ENCODE measurements at regions not wholly inside any gene's neighbourhood (a gene's known extent, or its start where the extent isn't known, plus 50 kb on each side); places are given as distances from the start of the nearest gene placed in this dataset.
"Not testable (repeated sequence)": the region's sequence is repeated elsewhere in the genome, so short reads cannot be mapped to it uniquely, and the experiment has no call there.

- Histone ChIP-seq H3K36me3 (no peaks in the 10 kb centered on the region), H3K4me3 (no peak overlapping the region), H3K4me1 (no peaks in the 10 kb centered on the region), H3K27ac (no peak overlapping the region), H3K4me2 (no peak overlapping the region), H3K9me3 (replicated peaks in 1 of 11) (peaks cover 0 to 13% (median 4%) of the 10 kb centered on the region in 11 experiments; a peak in 3 of 22 replicates), H3K9ac (no peak overlapping the region), H3K27me3 (no peaks in the 10 kb centered on the region), H4K20me1 (no peaks in the 10 kb centered on the region)
- no peak for TF ChIP-seq Cebpa-rat (IDR thresholded peaks at IDR 0.05)
Measured at GRCh38 chr17:55932973-55933372, 182.1 kb downstream of the PCTP start.

GRCh38 chr17:55939181-55939810, 188.4 kb downstream of the PCTP start:
- peaks cover 0 to 11% (median 7%) of the 10 kb centered on the region in 11 experiments; a peak in 7 of 22 replicates for H3K9me3 ChIP-seq (replicated peaks in 1 of 11)
- H3K4me3 ChIP-seq, H3K4me1 ChIP-seq, H4K20me1 ChIP-seq, H3K27me3 ChIP-seq, H3K9ac ChIP-seq, H3K27ac ChIP-seq, H3K36me3 ChIP-seq, H3K4me2 ChIP-seq: not testable (repeated sequence)

- TF ChIP-seq Cebpa-rat (IDR thresholded peaks at IDR 0.05) = no peak
Measured at GRCh38 chr17:55959756-55960155, 193.5 kb upstream of the ANKFN1 start.

GRCh38 chr17:55961386-55961785, 191.9 kb upstream of the ANKFN1 start:
- no peak for TF ChIP-seq Cebpa-rat (IDR thresholded peaks at IDR 0.05)
- H3K4me2 ChIP-seq = no peak overlapping the region
- H3K4me3 ChIP-seq = no peak overlapping the region
- H3K27ac ChIP-seq = no peak overlapping the region
- no peaks in the 10 kb centered on the region for H3K36me3 ChIP-seq
- H3K27me3 ChIP-seq = no peaks in the 10 kb centered on the region
- H3K9me3 ChIP-seq (replicated peaks in 1 of 11) = no peaks in the 10 kb centered on the region
- H3K4me1 ChIP-seq = peaks cover 0 to 14% (median 11%) of the 10 kb centered on the region in 10 experiments; a peak in 17 of 20 replicates
- no peak overlapping the region for H3K9ac ChIP-seq
- H4K20me1 ChIP-seq = no peaks in the 10 kb centered on the region

More at GRCh38 chr17:55959756-55960155, 193.5 kb upstream of the ANKFN1 start:
- Histone ChIP-seq H4K20me1 (no peaks in the 10 kb centered on the region), H3K9ac (no peak overlapping the region), H3K9me3 (replicated peaks in 1 of 11) (no peaks in the 10 kb centered on the region), H3K36me3 (no peaks in the 10 kb centered on the region), H3K4me1 (peaks cover 0 to 14% (median 11%) of the 10 kb centered on the region in 10 experiments; a peak in 17 of 20 replicates), H3K27ac (no peak overlapping the region), H3K4me3 (no peak overlapping the region), H3K27me3 (no peaks in the 10 kb centered on the region), H3K4me2 (peak overlapping the region; percentile 1 to 56 (median 34); a peak in 15 of 22 replicates)

GRCh38 chr17:55962951-55963401, 190.3 kb upstream of the ANKFN1 start:
- H3K9ac ChIP-seq = no peak overlapping the region
- no peak for TF ChIP-seq Cebpa-rat (IDR thresholded peaks at IDR 0.05)
- H4K20me1 ChIP-seq = no peaks in the 10 kb centered on the region
- no peaks in the 10 kb centered on the region for H3K36me3 ChIP-seq
- peaks cover 0 to 14% (median 11%) of the 10 kb centered on the region in 10 experiments; a peak in 17 of 20 replicates for H3K4me1 ChIP-seq
- H3K9me3 ChIP-seq (replicated peaks in 1 of 11) = no peaks in the 10 kb centered on the region
- H3K27ac ChIP-seq = no peak overlapping the region
- H3K27me3 ChIP-seq = no peaks in the 10 kb centered on the region
- H3K4me2 ChIP-seq = peak overlapping the region in 5 of 11 experiments; percentile 2 to 37 (median 24); a peak in 6 of 22 replicates
- H3K4me3 ChIP-seq = no peak overlapping the region

DNA sequence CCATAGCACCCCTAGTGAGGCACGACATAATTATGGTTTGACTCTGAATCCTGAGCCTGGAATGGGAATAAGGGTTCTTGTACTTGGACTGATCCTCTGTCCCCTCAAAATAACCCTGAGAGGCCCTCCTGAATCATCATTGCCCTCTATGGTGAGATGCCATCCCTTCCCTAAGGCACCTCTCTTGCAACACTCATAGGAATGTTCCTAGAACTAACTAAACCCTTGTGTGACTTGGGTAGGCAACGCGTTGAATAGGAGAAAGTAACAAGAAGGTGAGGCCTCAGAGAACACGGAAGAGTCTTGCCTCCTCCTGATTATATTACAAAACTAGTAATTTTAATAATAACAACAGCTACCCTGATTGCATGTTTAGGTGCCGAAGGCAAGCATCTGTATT, 189.1 kb upstream of the ANKFN1 start:
- H4K20me1 ChIP-seq = no peaks in the 10 kb centered on the region
- no peak overlapping the region for H3K27ac ChIP-seq
- TF ChIP-seq Cebpa-rat (IDR thresholded peaks at IDR 0.05) = no peak
- no peak overlapping the region for H3K9ac ChIP-seq
- no peaks in the 10 kb centered on the region for H3K36me3 ChIP-seq
- no peaks in the 10 kb centered on the region for H3K9me3 ChIP-seq (replicated peaks in 1 of 11)
- no peaks in the 10 kb centered on the region for H3K27me3 ChIP-seq
- peaks cover 0 to 14% (median 11%) of the 10 kb centered on the region in 10 experiments; a peak in 17 of 20 replicates for H3K4me1 ChIP-seq
- H3K4me2 ChIP-seq = no peak overlapping the region
- no peak overlapping the region for H3K4me3 ChIP-seq

- Histone ChIP-seq H3K9me3 (replicated peaks in 1 of 11) (no peaks in the 10 kb centered on the region), H3K27me3 (no peaks in the 10 kb centered on the region), H3K9ac (no peak overlapping the region), H4K20me1 (no peaks in the 10 kb centered on the region), H3K4me3 (no peak overlapping the region), H3K4me1 (peaks cover 0 to 7% (median 3%) of the 10 kb centered on the region in 10 experiments; a peak in 11 of 20 replicates), H3K27ac (no peak overlapping the region), H3K4me2 (no peak overlapping the region), H3K36me3 (no peaks in the 10 kb centered on the region)
- TF ChIP-seq Cebpa-rat (IDR thresholded peaks at IDR 0.05) = no peak
Measured at GRCh38 chr17:55965051-55965450, 188.2 kb upstream of the ANKFN1 start.

GRCh38 chr17:55969562-55970324, 183.5 kb upstream of the ANKFN1 start:
- Histone ChIP-seq H4K20me1 (no peaks in the 10 kb centered on the region), H3K9ac (no peak overlapping the region), H3K4me3 (no peak overlapping the region), H3K36me3 (no peaks in the 10 kb centered on the region), H3K4me2 (no peak overlapping the region), H3K27ac (no peak overlapping the region), H3K4me1 (no peaks in the 10 kb centered on the region), H3K9me3 (replicated peaks in 1 of 11) (0 out of 22 replicates have a peak, but pooled peaks cover 0 to 5% (median 0%) of the 10 kb centered on the region in 11 experiments), H3K27me3 (no peaks in the 10 kb centered on the region)
- TF ChIP-seq Cebpa-rat (IDR thresholded peaks at IDR 0.05) = no peak

- no peak for TF ChIP-seq Cebpa-rat (IDR thresholded peaks at IDR 0.05)
- no peaks in the 10 kb centered on the region for H3K36me3 ChIP-seq
Measured at GRCh38 chr17:55978578-55978977, 174.7 kb upstream of the ANKFN1 start.

More at GRCh38 chr17:55978578-55978977, 174.7 kb upstream of the ANKFN1 start:
- no peak overlapping the region for H3K4me3 ChIP-seq
- no peak overlapping the region for H3K9ac ChIP-seq
- peaks cover 0 to 15% (median 0%) of the 10 kb centered on the region in 10 experiments; a peak in 4 of 20 replicates for H3K4me1 ChIP-seq
- no peak overlapping the region for H3K4me2 ChIP-seq
- no peaks in the 10 kb centered on the region for H4K20me1 ChIP-seq
- peaks cover 0 to 10% (median 0%) of the 10 kb centered on the region in 11 experiments; a peak in 1 of 22 replicates for H3K9me3 ChIP-seq (replicated peaks in 1 of 11)
- no peak overlapping the region for H3K27ac ChIP-seq
- no peaks in the 10 kb centered on the region for H3K27me3 ChIP-seq
